NCI-H2081 treated with DMSO at 0.1 percent for 48 hours (cell line): ENCODE measurements at regions not wholly inside any gene's neighbourhood (a gene's known extent, or its start where the extent isn't known, plus 50 kb on each side); places are given as distances from the start of the nearest gene placed in this dataset.

Source experiments
- DNase-seq: peaks from one replicate; lab custom pipeline; 2025; lab: John Stamatoyannopoulos, UW

DNA sequence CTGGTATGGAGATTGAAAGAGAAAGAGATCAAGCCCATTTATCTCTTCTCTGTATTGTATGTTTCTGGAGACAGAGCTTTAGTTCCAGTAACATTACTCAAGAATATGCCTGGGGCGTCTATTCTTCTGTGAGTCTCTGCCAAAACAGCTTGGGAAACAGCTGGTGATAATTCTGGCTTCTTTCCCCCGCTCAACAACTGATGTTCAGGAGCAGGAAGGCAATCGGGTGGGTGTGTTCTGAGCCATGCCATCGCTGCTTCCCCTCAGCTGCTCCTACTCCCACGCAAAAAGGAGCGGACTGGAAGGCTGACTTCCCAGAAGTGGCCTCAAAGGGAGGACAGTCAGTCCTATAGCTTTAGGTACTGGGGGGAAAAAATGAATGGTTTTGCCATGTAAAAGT, 695.1 kb downstream of the PLCL1 start:
- DNase-seq, result no peak

- DNase-seq, result no peak
Measured at GRCh38 chr2:198498516-198498915, 694.1 kb downstream of the PLCL1 start.

DNA sequence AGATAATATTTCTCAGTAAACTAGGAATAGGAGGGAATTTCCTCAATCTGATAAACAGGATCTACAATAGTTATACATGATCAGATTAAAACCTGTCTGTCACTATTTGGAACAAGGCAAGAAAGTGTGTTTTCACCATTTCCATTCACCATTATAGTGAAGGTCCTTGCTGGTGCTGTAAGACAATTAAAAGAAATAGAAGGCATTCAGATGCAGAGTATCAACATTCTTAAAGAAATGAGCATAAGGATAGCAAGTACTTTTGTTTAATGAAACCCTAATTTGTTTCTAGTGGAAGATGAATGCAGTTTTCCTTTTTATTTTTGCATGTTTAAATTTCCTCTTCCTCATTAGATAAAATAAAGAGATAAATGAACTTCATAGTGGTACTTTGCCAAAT, 693.7 kb downstream of the PLCL1 start:
- no peak for DNase-seq

GRCh38 chr2:198494931-198495330, 690.5 kb downstream of the PLCL1 start:
- DNase-seq, result no peak

- no peak for DNase-seq
Measured at GRCh38 chr2:198490748-198491147, 686.4 kb downstream of the PLCL1 start.

DNA sequence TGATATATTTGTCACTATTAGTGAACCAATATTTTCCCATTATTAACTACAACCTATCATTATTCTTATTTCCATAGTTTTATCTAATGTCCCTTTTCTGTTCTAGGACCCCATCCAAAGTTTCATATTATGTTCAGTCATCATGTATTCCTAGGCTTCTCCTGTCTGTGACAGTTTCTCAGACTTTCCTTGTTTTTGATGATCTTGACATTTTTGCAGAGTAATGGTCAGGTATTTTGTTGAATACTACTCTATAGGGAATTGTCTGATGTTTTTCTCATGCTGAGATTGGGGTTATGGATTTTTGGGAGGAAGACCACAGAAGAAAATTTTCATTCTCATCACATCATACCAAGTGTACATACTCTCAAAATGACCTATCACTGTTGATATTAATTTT, 684.6 kb downstream of the PLCL1 start:
- DNase-seq, result no peak

- no peak for DNase-seq
Measured at GRCh38 chr2:198483051-198483450, 678.7 kb downstream of the PLCL1 start.

GRCh38 chr2:198479065-198479464, 674.7 kb downstream of the PLCL1 start:
- no peak for DNase-seq

GRCh38 chr2:198478361-198478760, 674.0 kb downstream of the PLCL1 start:
- no peak for DNase-seq

DNA sequence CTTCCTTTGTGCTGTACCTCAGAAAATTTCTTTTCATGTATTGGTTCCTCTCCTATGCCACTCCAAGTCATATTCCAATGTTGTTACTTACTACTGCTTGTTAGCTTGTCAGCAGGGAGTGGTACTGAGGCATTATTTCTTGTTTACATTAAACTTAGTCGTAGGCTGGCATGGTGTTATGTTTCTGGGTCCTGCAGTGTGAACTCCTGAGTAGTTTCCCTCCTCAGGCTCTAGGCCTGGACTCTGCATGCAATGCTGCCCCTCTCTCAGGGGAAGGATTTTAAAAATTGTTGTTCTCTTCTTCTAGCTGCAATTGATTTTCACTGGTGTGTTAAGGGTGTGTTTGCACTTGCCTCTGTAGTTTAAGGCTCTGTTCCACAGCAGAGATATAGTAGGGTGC, 671.6 kb downstream of the PLCL1 start:
- DNase-seq, result no peak

- no peak for DNase-seq
Measured at GRCh38 chr2:198471291-198471690, 666.9 kb downstream of the PLCL1 start.

GRCh38 chr2:198468136-198468535, 663.7 kb downstream of the PLCL1 start:
- DNase-seq, result no peak

GRCh38 chr2:198465970-198466369, 661.6 kb downstream of the PLCL1 start:
- no peak for DNase-seq

- no peak for DNase-seq
Measured at GRCh38 chr2:198456418-198456817, 652.0 kb downstream of the PLCL1 start.

DNA sequence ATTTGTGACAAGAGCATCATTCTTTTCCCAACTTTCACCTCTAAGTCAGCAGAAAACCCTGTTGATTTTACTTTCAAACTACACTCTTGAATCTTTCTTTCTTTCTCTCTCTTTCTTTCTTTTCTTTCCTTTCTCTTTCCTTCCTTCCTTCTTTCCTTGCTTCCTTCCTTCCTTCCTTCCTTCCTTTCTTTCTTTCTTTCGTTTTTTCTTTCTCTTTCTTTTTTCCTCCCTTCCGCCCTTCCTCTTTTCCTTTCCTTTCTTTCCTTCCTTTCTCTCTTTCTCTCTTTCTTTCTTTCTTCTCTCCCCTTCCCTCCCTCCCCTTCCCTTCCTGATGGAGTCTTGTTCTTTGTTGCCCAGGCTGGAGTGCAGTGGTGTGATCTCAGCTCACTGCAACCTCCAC, 649.5 kb downstream of the PLCL1 start:
- DNase-seq, result no peak

DNA sequence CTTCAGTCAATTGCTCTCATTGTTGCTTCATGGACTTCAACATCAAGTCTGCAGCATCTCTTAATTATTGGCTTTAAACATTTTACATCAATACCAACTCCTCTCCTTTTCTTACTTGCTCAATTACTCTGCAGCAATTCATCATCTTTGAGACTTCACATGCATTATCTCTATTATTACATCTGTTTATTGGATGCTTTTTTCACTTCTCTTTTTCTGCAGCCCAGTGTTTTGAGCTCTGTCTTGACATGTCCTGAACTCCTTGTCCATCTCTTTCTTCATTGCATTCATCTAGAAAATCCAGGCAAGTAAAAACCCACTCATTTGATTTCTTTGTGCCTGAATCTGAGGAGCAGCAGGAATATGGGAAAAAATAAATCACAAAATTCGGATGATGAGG, 647.9 kb downstream of the PLCL1 start:
- DNase-seq, result no peak

GRCh38 chr2:198448789-198449188, 644.4 kb downstream of the PLCL1 start:
- DNase-seq, result no peak

GRCh38 chr2:198444800-198445287, 640.5 kb downstream of the PLCL1 start:
- DNase-seq, result no peak

DNA sequence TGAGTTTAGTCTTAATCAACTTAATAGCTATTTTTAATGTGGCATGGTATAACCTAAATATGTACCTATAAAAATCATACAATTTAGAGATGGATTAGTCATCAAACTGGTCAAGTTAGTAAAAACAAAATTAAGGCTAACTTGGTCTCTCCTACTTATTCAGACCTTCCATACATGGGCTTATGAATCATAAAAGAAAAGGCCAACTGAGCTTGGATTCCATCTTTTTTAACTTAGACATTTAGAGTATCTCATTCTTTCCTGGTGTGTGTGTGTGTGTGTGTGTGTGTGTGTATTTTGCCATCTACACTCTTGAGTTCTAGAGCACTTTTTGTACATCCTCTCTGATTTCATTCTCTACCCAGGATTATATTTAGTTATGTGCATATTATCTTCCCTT, 637.5 kb downstream of the PLCL1 start:
- no peak for DNase-seq

GRCh38 chr2:198441246-198441645, 636.9 kb downstream of the PLCL1 start:
- DNase-seq, result no peak

DNA sequence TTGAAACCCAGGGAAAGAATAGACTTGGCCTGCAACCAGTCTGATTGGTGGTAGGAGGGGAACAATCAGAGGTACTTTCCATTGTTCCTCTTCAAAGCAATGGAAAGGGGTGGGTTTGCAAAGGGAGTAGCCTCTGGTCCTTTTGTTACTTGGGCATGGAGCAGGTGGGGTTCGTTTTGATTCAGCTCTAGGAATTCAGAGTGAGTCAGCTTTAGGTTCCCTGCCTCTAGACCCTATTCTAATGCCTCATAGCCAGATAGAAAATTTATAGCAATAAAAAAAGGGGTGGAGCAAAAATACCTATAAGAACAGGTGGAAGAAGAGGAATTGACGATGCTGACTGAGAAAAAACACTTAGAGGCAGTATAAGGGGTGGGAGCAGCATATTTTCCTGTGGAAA, 636.4 kb downstream of the PLCL1 start:
- DNase-seq, result no peak

GRCh38 chr2:198438331-198438730, 633.9 kb downstream of the PLCL1 start:
- DNase-seq, result no peak

GRCh38 chr2:198424112-198424511, 619.7 kb downstream of the PLCL1 start:
- no peak for DNase-seq

DNA sequence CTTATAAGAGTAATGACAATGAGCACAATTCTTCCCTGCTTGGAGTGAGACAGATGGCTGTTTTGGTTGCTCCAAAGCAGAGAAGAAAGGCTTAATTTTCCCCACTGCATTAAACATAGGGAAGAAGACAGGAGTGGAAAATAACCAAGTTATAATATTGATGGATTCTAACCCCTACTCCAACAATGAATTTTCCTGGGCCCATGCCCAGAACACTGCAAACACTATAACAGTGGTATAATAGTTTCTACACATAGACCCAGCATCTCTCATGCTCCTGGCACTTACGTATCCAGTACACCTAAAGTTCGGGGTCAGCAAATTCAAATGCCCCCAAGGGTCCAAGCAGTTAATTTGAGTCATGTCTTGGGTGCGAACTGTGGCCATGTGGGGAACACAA, 613.4 kb downstream of the PLCL1 start:
- DNase-seq, result no peak

GRCh38 chr2:198414976-198415375, 610.6 kb downstream of the PLCL1 start:
- DNase-seq, result no peak
